Sigmoid colon (tissue), 4 donors: ENCODE measurements at regions not wholly inside any gene's neighbourhood (a gene's known extent, or its start where the extent isn't known, plus 50 kb on each side); places are given as distances from the start of the nearest gene placed in this dataset.

Experiments
- EP300 ChIP-seq, 4 donors: sonication (generic); formaldehyde crosslinking; IDR thresholded peaks; one replicate each; pipeline ENCODE4 v1.6.1; 2017; ENCODE audit warnings: antibody characterized with exemption in 4 of 4
- POLR2A ChIP-seq, 2 donors: fragments of 450-650 bp; IDR thresholded peaks; one replicate each; pipeline ENCODE4 v1.6.1; 2016; ENCODE audit warnings: antibody characterized with exemption in 2 of 2, mild to moderate bottlenecking in 2 of 2, moderate library complexity in 2 of 2
- TF ChIP-seq, protein P1 (sequence below), 4 experiments: fragments of 450-650 bp in 3 of 4; fragments of 200-600 bp in 1 of 4; IDR thresholded peaks; one replicate each; pipeline ENCODE4 v1.5.1; 2016 to 2019; ENCODE audit warnings: antibody characterized with exemption in 4 of 4, mild to moderate bottlenecking in 3 of 4, moderate library complexity in 2 of 4

DNA sequence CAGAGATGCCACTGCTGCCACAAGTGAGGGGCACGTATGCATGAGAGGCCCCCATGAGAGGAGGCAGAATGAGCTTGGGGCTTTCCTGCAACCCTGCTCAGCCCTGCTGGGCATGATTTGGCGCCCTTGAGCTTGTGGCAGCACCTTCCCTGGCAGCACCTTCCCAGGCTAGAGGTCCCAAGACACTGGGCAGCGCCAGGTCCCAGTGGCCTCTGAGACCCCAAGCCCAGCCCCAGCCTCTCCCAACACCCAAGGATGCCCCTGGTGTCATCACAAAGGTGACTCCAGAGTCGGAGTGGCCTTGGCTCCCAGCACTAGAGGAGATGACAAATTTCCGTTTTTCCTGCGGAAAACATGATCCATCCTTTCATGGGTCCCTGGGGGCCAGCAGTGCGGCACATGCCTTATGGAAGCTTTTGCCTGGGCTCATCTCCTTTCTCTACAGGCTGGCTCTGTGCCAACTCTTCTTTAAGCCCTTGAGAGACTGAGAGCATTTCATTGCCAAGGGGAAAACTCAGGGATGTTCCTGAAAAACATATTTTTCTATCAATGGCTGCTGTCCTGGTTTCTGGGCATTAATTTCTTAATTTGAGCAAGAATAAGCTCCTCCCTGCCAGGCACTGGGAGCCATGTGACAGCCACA is 77.1 kb upstream of the ADAMTS2 start:
- no peak for TF ChIP-seq POLR2A (IDR thresholded peaks at IDR 0.05)
- TF ChIP-seq, protein P1, sequence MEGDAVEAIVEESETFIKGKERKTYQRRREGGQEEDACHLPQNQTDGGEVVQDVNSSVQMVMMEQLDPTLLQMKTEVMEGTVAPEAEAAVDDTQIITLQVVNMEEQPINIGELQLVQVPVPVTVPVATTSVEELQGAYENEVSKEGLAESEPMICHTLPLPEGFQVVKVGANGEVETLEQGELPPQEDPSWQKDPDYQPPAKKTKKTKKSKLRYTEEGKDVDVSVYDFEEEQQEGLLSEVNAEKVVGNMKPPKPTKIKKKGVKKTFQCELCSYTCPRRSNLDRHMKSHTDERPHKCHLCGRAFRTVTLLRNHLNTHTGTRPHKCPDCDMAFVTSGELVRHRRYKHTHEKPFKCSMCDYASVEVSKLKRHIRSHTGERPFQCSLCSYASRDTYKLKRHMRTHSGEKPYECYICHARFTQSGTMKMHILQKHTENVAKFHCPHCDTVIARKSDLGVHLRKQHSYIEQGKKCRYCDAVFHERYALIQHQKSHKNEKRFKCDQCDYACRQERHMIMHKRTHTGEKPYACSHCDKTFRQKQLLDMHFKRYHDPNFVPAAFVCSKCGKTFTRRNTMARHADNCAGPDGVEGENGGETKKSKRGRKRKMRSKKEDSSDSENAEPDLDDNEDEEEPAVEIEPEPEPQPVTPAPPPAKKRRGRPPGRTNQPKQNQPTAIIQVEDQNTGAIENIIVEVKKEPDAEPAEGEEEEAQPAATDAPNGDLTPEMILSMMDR (IDR thresholded peaks at IDR 0.05) = no peak
- no peak for TF ChIP-seq EP300 (IDR thresholded peaks at IDR 0.05)
